ENCODE measurements at regions not wholly inside any gene's neighbourhood (a gene's known extent, or its start where the extent isn't known, plus 50 kb on each side); places are given as distances from the start of the nearest gene placed in this dataset.

DNA sequence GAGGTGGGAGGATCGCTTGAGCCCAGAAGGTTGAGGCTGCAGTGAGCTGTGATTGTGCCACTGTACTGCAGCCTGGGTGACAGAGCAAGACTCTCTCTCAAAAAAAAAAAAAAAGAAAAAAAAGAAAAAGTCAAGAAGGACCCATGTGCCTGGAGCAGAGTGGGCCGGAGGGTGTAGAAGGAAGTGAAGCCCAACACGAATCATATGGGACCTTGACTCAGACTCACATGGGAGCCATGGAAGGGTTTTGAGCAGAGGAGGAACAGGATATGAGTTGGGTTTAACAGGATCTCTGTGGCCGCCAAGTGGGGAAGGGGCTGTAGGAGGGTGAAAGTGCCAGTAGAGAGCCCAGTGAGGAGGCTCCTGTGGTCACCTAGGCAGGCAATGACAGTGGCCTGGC is 165.4 kb downstream of the PHETA1 start:
- no peak for TF ChIP-seq CTCF (IDR thresholded peaks at IDR 0.05; ENCODE audit: extremely low read depth, low read depth, low read length)
- Histone ChIP-seq H3K4me2 (ENCODE audit: insufficient read depth, low read length) (no peak overlapping the region), H3K4me1 (ENCODE audit: insufficient read depth, low read length) (no peaks in the 10 kb centered on the region), H3K27me3 (ENCODE audit: insufficient read depth, low read length) (peaks cover 9% of the 10 kb centered on the region), H3K4me3 (ENCODE audit: insufficient read depth, low read length) (no peak overlapping the region), H3K79me2 (ENCODE audit: insufficient read depth, low read length) (no peaks in the 10 kb centered on the region), H3K36me3 (ENCODE audit: insufficient read depth, low read length) (no peaks in the 10 kb centered on the region), H4K20me1 (ENCODE audit: insufficient read depth, low read length) (no peaks in the 10 kb centered on the region), H3K9me3 (ENCODE audit: low read depth, low read length) (no peaks in the 10 kb centered on the region), H2AFZ (ENCODE audit: low read length) (no peak overlapping the region), H3K27ac (ENCODE audit: low read depth, low read length) (no peak overlapping the region)
- no peak for DNase-seq (ENCODE audit: insufficient read length, low spot score, missing footprints)

DNA sequence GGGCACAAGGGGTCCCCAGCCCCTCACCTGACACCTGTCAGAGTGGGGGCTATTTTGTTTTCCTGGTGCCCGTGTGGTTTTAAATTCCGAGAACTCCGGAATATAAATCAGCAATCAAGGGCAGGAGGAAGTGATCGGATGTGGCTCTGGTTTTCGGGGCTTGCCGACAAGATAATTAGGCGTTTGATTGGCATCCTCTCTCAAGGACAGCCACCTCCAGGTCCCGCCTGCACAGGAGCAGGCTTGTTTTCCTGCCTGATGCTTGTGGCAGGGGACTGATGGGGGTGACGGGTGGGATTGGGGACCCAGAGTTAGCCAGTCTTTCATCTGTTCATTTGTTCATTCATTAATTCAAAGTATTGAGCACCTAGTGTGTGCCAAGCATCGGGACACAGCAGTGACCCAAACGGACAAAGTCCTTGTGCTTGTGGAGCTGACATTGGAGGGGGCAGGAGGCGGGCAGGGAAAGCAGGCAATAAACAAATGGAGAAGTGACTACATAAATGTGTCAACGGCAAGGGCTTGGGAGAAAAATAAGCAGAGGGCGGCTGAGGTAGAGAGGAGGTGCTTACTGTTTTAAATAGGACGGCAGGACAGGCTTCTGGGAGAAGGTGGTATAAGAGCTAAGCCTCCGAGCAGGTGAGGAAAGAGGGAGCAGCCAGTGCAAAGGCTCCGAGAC is 166.5 kb downstream of the PHETA1 start:
- no peak for TF ChIP-seq CTCF (IDR thresholded peaks at IDR 0.05; ENCODE audit: extremely low read depth, low read depth, low read length)
- no peak for DNase-seq (ENCODE audit: insufficient read length, low spot score, missing footprints)
- H3K27ac ChIP-seq (ENCODE audit: low read depth, low read length), result no peak overlapping the region
- H2AFZ ChIP-seq (ENCODE audit: low read length), result no peak overlapping the region
- no peaks in the 10 kb centered on the region for H3K79me2 ChIP-seq (ENCODE audit: insufficient read depth, low read length)
- no peaks in the 10 kb centered on the region for H3K36me3 ChIP-seq (ENCODE audit: insufficient read depth, low read length)
- peaks cover 12% of the 10 kb centered on the region for H3K27me3 ChIP-seq (ENCODE audit: insufficient read depth, low read length)
- no peaks in the 10 kb centered on the region for H4K20me1 ChIP-seq (ENCODE audit: insufficient read depth, low read length)
- H3K4me3 ChIP-seq (ENCODE audit: insufficient read depth, low read length), result no peak overlapping the region
- no peaks in the 10 kb centered on the region for H3K9me3 ChIP-seq (ENCODE audit: low read depth, low read length)
- no peaks in the 10 kb centered on the region for H3K4me1 ChIP-seq (ENCODE audit: insufficient read depth, low read length)
- H3K4me2 ChIP-seq (ENCODE audit: insufficient read depth, low read length), result no peak overlapping the region

- Histone ChIP-seq H3K4me3 (ENCODE audit: insufficient read depth, low read length) (no peak overlapping the region), H3K4me1 (ENCODE audit: insufficient read depth, low read length) (no peaks in the 10 kb centered on the region), H3K27ac (ENCODE audit: low read depth, low read length) (no peak overlapping the region), H3K79me2 (ENCODE audit: insufficient read depth, low read length) (no peaks in the 10 kb centered on the region), H3K9me3 (ENCODE audit: low read depth, low read length) (no peaks in the 10 kb centered on the region), H3K36me3 (ENCODE audit: insufficient read depth, low read length) (no peaks in the 10 kb centered on the region), H2AFZ (ENCODE audit: low read length) (no peak overlapping the region), H4K20me1 (ENCODE audit: insufficient read depth, low read length) (no peaks in the 10 kb centered on the region), H3K4me2 (ENCODE audit: insufficient read depth, low read length) (no peak overlapping the region), H3K27me3 (ENCODE audit: insufficient read depth, low read length) (peaks cover 18% of the 10 kb centered on the region)
- TF ChIP-seq CTCF (IDR thresholded peaks at IDR 0.05; ENCODE audit: extremely low read depth, low read depth, low read length), result no peak
- DNase-seq (ENCODE audit: insufficient read length, low spot score, missing footprints), result no peak
Observed at GRCh38 chr12:111201495-111202236, 167.2 kb downstream of the PHETA1 start.

DNA sequence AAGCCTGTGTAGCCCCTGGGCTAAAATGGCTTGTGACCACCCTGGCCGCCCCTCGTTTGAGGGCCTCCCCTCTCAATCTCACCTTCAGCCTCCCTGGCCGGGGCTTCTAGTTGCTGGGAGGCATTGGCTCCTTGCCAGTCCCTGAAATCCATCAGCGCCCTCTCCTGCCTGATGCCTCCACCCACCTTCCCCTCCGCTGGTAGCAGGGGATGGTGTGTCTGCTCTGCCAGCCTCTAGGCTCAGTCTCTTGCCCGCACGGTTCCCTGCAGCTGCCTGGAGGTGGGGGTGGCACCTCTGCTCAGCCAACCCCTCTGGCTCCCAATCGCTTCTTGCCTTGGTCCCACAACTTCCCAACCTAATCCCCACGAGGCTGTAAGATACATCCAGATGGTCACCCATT is 167.9 kb downstream of the PHETA1 start:
- TF ChIP-seq CTCF (IDR thresholded peaks at IDR 0.05; ENCODE audit: extremely low read depth, low read depth, low read length), result no peak
- Histone ChIP-seq H3K4me1 (ENCODE audit: insufficient read depth, low read length) (no peaks in the 10 kb centered on the region), H4K20me1 (ENCODE audit: insufficient read depth, low read length) (no peaks in the 10 kb centered on the region), H3K27me3 (ENCODE audit: insufficient read depth, low read length) (peaks cover 25% of the 10 kb centered on the region), H3K4me2 (ENCODE audit: insufficient read depth, low read length) (no peak overlapping the region), H2AFZ (ENCODE audit: low read length) (no peak overlapping the region), H3K79me2 (ENCODE audit: insufficient read depth, low read length) (no peaks in the 10 kb centered on the region), H3K27ac (ENCODE audit: low read depth, low read length) (no peak overlapping the region), H3K9me3 (ENCODE audit: low read depth, low read length) (no peaks in the 10 kb centered on the region), H3K4me3 (ENCODE audit: insufficient read depth, low read length) (no peak overlapping the region), H3K36me3 (ENCODE audit: insufficient read depth, low read length) (no peaks in the 10 kb centered on the region)
- no peak for DNase-seq (ENCODE audit: insufficient read length, low spot score, missing footprints)
